DOHH2 (cell line): ENCODE measurements at regions not wholly inside any gene's neighbourhood (a gene's known extent, or its start where the extent isn't known, plus 50 kb on each side); places are given as distances from the start of the nearest gene placed in this dataset.

ENCODE experiments used
- H3F3A ChIP-seq: fragments of 200-600 bp; sonication (generic), shearing (Covaris generic); 2 replicates; pipeline ENCODE4 v1.6.0; 2016; ENCODE audit warnings: antibody characterized with exemption, mild to moderate bottlenecking; ENCODE audit not compliant: control insufficient read depth, insufficient read depth
- H3K27ac ChIP-seq: fragments of 200-600 bp; sonication (generic); 2 replicates; pipeline ENCODE4 v1.5.1; 2014; ENCODE audit warnings: low read depth, mild to moderate bottlenecking, low read length, moderate library complexity
- H3K27me3 ChIP-seq: fragments of 200-600 bp; sonication (generic); 2 replicates; pipeline ENCODE4 v1.6.1; 2014; ENCODE audit warnings: mild to moderate bottlenecking, low read length, mixed read lengths; ENCODE audit not compliant: control insufficient read depth
- H3K36me3 ChIP-seq: fragments of 200-600 bp; sonication (generic); 2 replicates; pipeline ENCODE4 v1.6.1; 2014; ENCODE audit warnings: mild to moderate bottlenecking, low read length, moderate library complexity, mixed read lengths; ENCODE audit not compliant: control insufficient read depth
- H3K4me1 ChIP-seq: fragments of 200-600 bp; sonication (generic); 2 replicates; pipeline ENCODE4 v1.6.1; 2014; ENCODE audit warnings: mild to moderate bottlenecking, low read length, mixed read lengths; ENCODE audit not compliant: control insufficient read depth
- H3K4me2 ChIP-seq: fragments of 200-600 bp; sonication (generic); 2 replicates; pipeline ENCODE4 v1.6.0; 2014; ENCODE audit warnings: mild to moderate bottlenecking, low read length, moderate library complexity
- H3K4me3 ChIP-seq: fragments of 200-600 bp; sonication (generic); 2 replicates; pipeline ENCODE4 v1.5.1; 2014; ENCODE audit warnings: mild to moderate bottlenecking, low read length, mixed read lengths
- H3K79me2 ChIP-seq: fragments of 200-600 bp; sonication (generic); 2 replicates; pipeline ENCODE4 v1.6.1; 2014; ENCODE audit warnings: mild to moderate bottlenecking, low read length, mixed read lengths; ENCODE audit not compliant: control insufficient read depth
- H3K9me2 ChIP-seq: fragments of 200-600 bp; sonication (generic); replicated peaks from 2 replicates; pipeline ENCODE4 v1.6.1; 2014; ENCODE audit warnings: mild to moderate bottlenecking, low read length, mixed read lengths; ENCODE audit not compliant: control insufficient read depth
- H3K9me3 ChIP-seq: fragments of 200-600 bp; sonication (generic); 2 replicates; pipeline ENCODE4 v1.6.1; 2014; ENCODE audit warnings: antibody characterized with exemption, low read length, mixed read lengths; ENCODE audit not compliant: control insufficient read depth, insufficient read depth
- H4K20me1 ChIP-seq: fragments of 200-600 bp; sonication (generic); 2 replicates; pipeline ENCODE4 v1.6.0; 2014; ENCODE audit warnings: low read depth, mild to moderate bottlenecking, antibody characterized with exemption, low read length, moderate library complexity; ENCODE audit not compliant: control insufficient read depth, insufficient read depth
- CTCF ChIP-seq: fragments of 200-600 bp; sonication (generic); IDR thresholded peaks from one replicate; pipeline ENCODE4 v1.5.1; 2014; ENCODE audit warnings: antibody characterized with exemption, mild to moderate bottlenecking, low read depth, low read length; ENCODE audit not compliant: poor library complexity, severe bottlenecking
- EZH2phosphoT487 ChIP-seq: fragments of 200-600 bp; sonication (generic); IDR thresholded peaks from 2 replicates; pipeline ENCODE4 v1.6.1; 2017; ENCODE audit warnings: borderline replicate concordance, mild to moderate bottlenecking, antibody characterized with exemption, low read length, moderate library complexity, mixed read lengths

GRCh38 chr7:41193738-41194282 is 509.1 kb downstream of the INHBA start:
- Histone ChIP-seq H3K9me2 (no peaks in the 10 kb centered on the region), H3K4me1 (no peaks in the 10 kb centered on the region), H3K27ac (no peak overlapping the region), H3K4me2 (no peak overlapping the region), H3K9me3 (no peaks in the 10 kb centered on the region), H3K36me3 (no peaks in the 10 kb centered on the region), H3F3A (no peaks in the 10 kb centered on the region), H3K79me2 (no peaks in the 10 kb centered on the region), H3K4me3 (no peak overlapping the region), H3K27me3 (no peaks in the 10 kb centered on the region), H4K20me1 (no peaks in the 10 kb centered on the region)
- TF ChIP-seq EZH2phosphoT487 = no peak

- no peaks in the 10 kb centered on the region for H4K20me1 ChIP-seq
- TF ChIP-seq EZH2phosphoT487 (no peak), CTCF (no peak)
- H3K27ac ChIP-seq = no peak overlapping the region
- H3K36me3 ChIP-seq = no peaks in the 10 kb centered on the region
- H3K4me2 ChIP-seq = no peak overlapping the region
- no peak overlapping the region for H3K4me3 ChIP-seq
- H3K4me1 ChIP-seq = no peaks in the 10 kb centered on the region
- H3K79me2 ChIP-seq = no peaks in the 10 kb centered on the region
- H3K9me3 ChIP-seq = no peaks in the 10 kb centered on the region
- H3F3A ChIP-seq = no peaks in the 10 kb centered on the region
- H3K9me2 ChIP-seq = no peaks in the 10 kb centered on the region
- no peaks in the 10 kb centered on the region for H3K27me3 ChIP-seq
Observed at GRCh38 chr7:41190581-41190980, 512.3 kb downstream of the INHBA start.

- no peak overlapping the region for H3K4me2 ChIP-seq
- H3K4me1 ChIP-seq = no peaks in the 10 kb centered on the region
- no peaks in the 10 kb centered on the region for H3K79me2 ChIP-seq
- no peak for TF ChIP-seq EZH2phosphoT487
- TF ChIP-seq CTCF = no peak
- H3K9me2 ChIP-seq = no peaks in the 10 kb centered on the region
- no peaks in the 10 kb centered on the region for H3K9me3 ChIP-seq
- no peak overlapping the region for H3K4me3 ChIP-seq
- no peaks in the 10 kb centered on the region for H3K36me3 ChIP-seq
- no peaks in the 10 kb centered on the region for H3K27me3 ChIP-seq
- H3K27ac ChIP-seq = no peak overlapping the region
- H4K20me1 ChIP-seq = no peaks in the 10 kb centered on the region
- H3F3A ChIP-seq = no peaks in the 10 kb centered on the region
Observed at GRCh38 chr7:41189866-41190265, 513.0 kb downstream of the INHBA start.

- no peaks in the 10 kb centered on the region for H3K27me3 ChIP-seq
- no peak overlapping the region for H3K27ac ChIP-seq
Observed at GRCh38 chr7:41188163-41189130, 514.4 kb downstream of the INHBA start.

More at GRCh38 chr7:41188163-41189130, 514.4 kb downstream of the INHBA start:
- Histone ChIP-seq H3K36me3 (no peaks in the 10 kb centered on the region), H3K9me2 (no peaks in the 10 kb centered on the region), H3K4me1 (no peaks in the 10 kb centered on the region), H3K4me3 (no peak overlapping the region), H3K4me2 (no peak overlapping the region), H3K79me2 (no peaks in the 10 kb centered on the region), H3F3A (no peaks in the 10 kb centered on the region), H3K9me3 (no peaks in the 10 kb centered on the region), H4K20me1 (no peaks in the 10 kb centered on the region)
- TF ChIP-seq EZH2phosphoT487 = no peak
- TF ChIP-seq CTCF = no peak
